NCI-H345 treated with DMSO at 0.1 percent for 48 hours (cell line): ENCODE measurements at regions not wholly inside any gene's neighbourhood (a gene's known extent, or its start where the extent isn't known, plus 50 kb on each side); places are given as distances from the start of the nearest gene placed in this dataset.
"Not testable (repeated sequence)": the region's sequence is repeated elsewhere in the genome, so short reads cannot be mapped to it uniquely, and the experiment has no call there.

Experiments used
- DNase-seq: peaks from one replicate; lab custom pipeline; 2025; ENCODE audit not compliant: unreplicated experiment; lab: John Stamatoyannopoulos, UW

GRCh38 chr6:169145496-169145895, 108.2 kb downstream of the THBS2 start:
- no peak for DNase-seq

GRCh38 chr6:169144356-169144755, 109.3 kb downstream of the THBS2 start:
- DNase-seq, result peak; percentile 6

GRCh38 chr6:169142538-169142844, 111.2 kb downstream of the THBS2 start:
- DNase-seq, result no peak

- no peak for DNase-seq
Observed at GRCh38 chr6:169141671-169142537, 111.7 kb downstream of the THBS2 start.

- no peak for DNase-seq
Observed at GRCh38 chr6:169140986-169141495, 112.6 kb downstream of the THBS2 start.

- no peak for DNase-seq
Observed at GRCh38 chr6:169139179-169139971, 114.3 kb downstream of the THBS2 start.

GRCh38 chr6:169132352-169132940, 121.2 kb downstream of the THBS2 start:
- no peak for DNase-seq

- no peak for DNase-seq
Observed at GRCh38 chr6:169131390-169131789, 122.3 kb downstream of the THBS2 start.

GRCh38 chr6:169130113-169130512, 123.5 kb downstream of the THBS2 start:
- no peak for DNase-seq

GRCh38 chr6:169121013-169121412, 132.6 kb downstream of the THBS2 start:
- no peak for DNase-seq

GRCh38 chr6:169119669-169120068, 134.0 kb downstream of the THBS2 start:
- no peak for DNase-seq

- no peak for DNase-seq
Observed at GRCh38 chr6:169118346-169118830, 135.3 kb downstream of the THBS2 start.

- no peak for DNase-seq
Observed at GRCh38 chr6:169117663-169118062, 136.0 kb downstream of the THBS2 start.

- no peak for DNase-seq
Observed at GRCh38 chr6:169115632-169116031, 138.0 kb downstream of the THBS2 start.

GRCh38 chr6:169114632-169115031, 139.0 kb downstream of the THBS2 start:
- not testable (repeated sequence) for DNase-seq

GRCh38 chr6:169112483-169113320, 140.9 kb downstream of the THBS2 start:
- DNase-seq, result no peak

GRCh38 chr6:169111203-169111602, 142.4 kb downstream of the THBS2 start:
- DNase-seq, result no peak

GRCh38 chr6:169109411-169110220, 144.0 kb downstream of the THBS2 start:
- DNase-seq, result no peak

- no peak for DNase-seq
Observed at GRCh38 chr6:169108753-169109152, 144.9 kb downstream of the THBS2 start.

- DNase-seq, result no peak
Observed at GRCh38 chr6:169106176-169106575, 147.5 kb downstream of the THBS2 start.
